ENCODE measurements at regions not wholly inside any gene's neighbourhood (a gene's known extent, or its start where the extent isn't known, plus 50 kb on each side); places are given as distances from the start of the nearest gene placed in this dataset.

GRCh38 chr13:78182813-78183212 is 264.2 kb upstream of the EDNRB start:
- DNase-seq (ENCODE audit: low read depth): no peak
- no peak overlapping the region for H3K4me3 ChIP-seq (ENCODE audit: low read depth, low read length)
- TF ChIP-seq CTCF (IDR thresholded peaks at IDR 0.05; ENCODE audit: insufficient read depth, low read length): no peak

- no peak overlapping the region for H3K4me3 ChIP-seq (ENCODE audit: low read depth, low read length)
- TF ChIP-seq CTCF (IDR thresholded peaks at IDR 0.05; ENCODE audit: insufficient read depth, low read length): no peak
- DNase-seq (ENCODE audit: low read depth): no peak
These were observed 258.7 kb upstream of the EDNRB start for GRCh38 chr13:78177306-78177705.

- DNase-seq (ENCODE audit: low read depth): no peak
- TF ChIP-seq CTCF (IDR thresholded peaks at IDR 0.05; ENCODE audit: insufficient read depth, low read length): no peak
These were observed 258.2 kb upstream of the EDNRB start for GRCh38 chr13:78176880-78177279.

GRCh38 chr13:78169386-78169785 is 250.8 kb upstream of the EDNRB start:
- no peak for DNase-seq (ENCODE audit: low read depth)
- TF ChIP-seq CTCF (IDR thresholded peaks at IDR 0.05; ENCODE audit: insufficient read depth, low read length): no peak
- no peak overlapping the region for H3K4me3 ChIP-seq (ENCODE audit: low read depth, low read length)

More at GRCh38 chr13:78176880-78177279, 258.2 kb upstream of the EDNRB start:
- H3K4me3 ChIP-seq (ENCODE audit: low read depth, low read length): no peak overlapping the region

GRCh38 chr13:78168981-78169380 is 250.3 kb upstream of the EDNRB start:
- no peak for TF ChIP-seq CTCF (IDR thresholded peaks at IDR 0.05; ENCODE audit: insufficient read depth, low read length)
- H3K4me3 ChIP-seq (ENCODE audit: low read depth, low read length): no peak overlapping the region
- no peak for DNase-seq (ENCODE audit: low read depth)

GRCh38 chr13:78161266-78161665 is 242.6 kb upstream of the EDNRB start:
- DNase-seq (ENCODE audit: low read depth): no peak
- H3K4me3 ChIP-seq (ENCODE audit: low read depth, low read length): no peak overlapping the region
- TF ChIP-seq CTCF (IDR thresholded peaks at IDR 0.05; ENCODE audit: insufficient read depth, low read length): no peak

GRCh38 chr13:78160793-78161192 is 242.2 kb upstream of the EDNRB start:
- TF ChIP-seq CTCF (IDR thresholded peaks at IDR 0.05; ENCODE audit: insufficient read depth, low read length): no peak
- no peak overlapping the region for H3K4me3 ChIP-seq (ENCODE audit: low read depth, low read length)
- DNase-seq (ENCODE audit: low read depth): peak; percentile 58
